ENCODE measurements at regions not wholly inside any gene's neighbourhood (a gene's known extent, or its start where the extent isn't known, plus 50 kb on each side); places are given as distances from the start of the nearest gene placed in this dataset.

- DNase-seq (ENCODE audit: low read depth), result no peak
Measured at GRCh38 chr2:136572335-136572734, 193.0 kb upstream of the THSD7B start.

GRCh38 chr2:136557203-136557602 lies 208.1 kb upstream of the THSD7B start:
- no peak for DNase-seq (ENCODE audit: low read depth)

GRCh38 chr2:136550181-136550580 lies 215.2 kb upstream of the THSD7B start:
- no peak for DNase-seq (ENCODE audit: low read depth)

GRCh38 chr2:136539355-136539754 lies 226.0 kb upstream of the THSD7B start:
- no peak for DNase-seq (ENCODE audit: low read depth)

- no peak for DNase-seq (ENCODE audit: low read depth)
Measured at GRCh38 chr2:136538489-136538888, 226.9 kb upstream of the THSD7B start.

GRCh38 chr2:136534811-136535210 lies 230.5 kb upstream of the THSD7B start:
- DNase-seq (ENCODE audit: low read depth), result no peak

- no peak for DNase-seq (ENCODE audit: low read depth)
Measured at GRCh38 chr2:136532171-136532570, 233.2 kb upstream of the THSD7B start.

- no peak for DNase-seq (ENCODE audit: low read depth)
Measured at GRCh38 chr2:136531731-136532130, 233.6 kb upstream of the THSD7B start.

GRCh38 chr2:136530146-136530545 lies 235.2 kb upstream of the THSD7B start:
- DNase-seq (ENCODE audit: low read depth), result no peak

- DNase-seq (ENCODE audit: low read depth), result no peak
Measured at GRCh38 chr2:136527560-136527959, 237.8 kb upstream of the THSD7B start.

GRCh38 chr2:136522724-136523123 lies 242.6 kb upstream of the THSD7B start:
- DNase-seq (ENCODE audit: low read depth), result no peak

- no peak for DNase-seq (ENCODE audit: low read depth)
Measured at GRCh38 chr2:136517716-136518115, 247.6 kb upstream of the THSD7B start.

- DNase-seq (ENCODE audit: low read depth), result no peak
Measured at GRCh38 chr2:136510244-136510643, 255.1 kb upstream of the THSD7B start.

- DNase-seq (ENCODE audit: low read depth), result no peak
Measured at GRCh38 chr2:136505462-136505861, 259.9 kb upstream of the THSD7B start.

- DNase-seq (ENCODE audit: low read depth), result no peak
Measured at GRCh38 chr2:136502660-136503059, 262.7 kb upstream of the THSD7B start.

- no peak for DNase-seq (ENCODE audit: low read depth)
Measured at GRCh38 chr2:136497709-136498108, 267.6 kb upstream of the THSD7B start.

- no peak for DNase-seq (ENCODE audit: low read depth)
Measured at GRCh38 chr2:136496966-136497365, 268.4 kb upstream of the THSD7B start.

GRCh38 chr2:136495636-136496035 lies 269.7 kb upstream of the THSD7B start:
- no peak for DNase-seq (ENCODE audit: low read depth)

- DNase-seq (ENCODE audit: low read depth), result no peak
Measured at GRCh38 chr2:136492901-136493300, 272.4 kb upstream of the THSD7B start.

- DNase-seq (ENCODE audit: low read depth), result no peak
Measured at GRCh38 chr2:136490100-136490499, 275.2 kb upstream of the THSD7B start.

- DNase-seq (ENCODE audit: low read depth), result no peak
Measured at GRCh38 chr2:136487421-136487820, 277.9 kb upstream of the THSD7B start.

- no peak for DNase-seq (ENCODE audit: low read depth)
Measured at GRCh38 chr2:136486115-136486514, 279.2 kb upstream of the THSD7B start.

GRCh38 chr2:136482966-136483365 lies 282.4 kb upstream of the THSD7B start:
- no peak for DNase-seq (ENCODE audit: low read depth)

- DNase-seq (ENCODE audit: low read depth), result no peak
Measured at GRCh38 chr2:136482006-136482405, 283.3 kb upstream of the THSD7B start.

GRCh38 chr2:136479696-136480095 lies 285.6 kb upstream of the THSD7B start:
- no peak for DNase-seq (ENCODE audit: low read depth)

Data from Daoy (cell line).